WTC11 (cell line): ENCODE measurements at regions not wholly inside any gene's neighbourhood (a gene's known extent, or its start where the extent isn't known, plus 50 kb on each side); places are given as distances from the start of the nearest gene placed in this dataset.

Experiments used
- ATF1 ChIP-seq: sonication (generic); formaldehyde crosslinking; IDR thresholded peaks from 2 replicates; pipeline ENCODE4 v1.8.1; 2023; ENCODE audit warnings: mild to moderate bottlenecking, moderate library complexity, missing genetic modification reagents
- CTCF ChIP-seq: fragments of 200-600 bp; IDR thresholded peaks from 2 replicates; pipeline ENCODE4 v1.8.0; 2022; ENCODE audit warnings: antibody characterized with exemption
- ESRRA ChIP-seq: sonication (generic); formaldehyde crosslinking; IDR thresholded peaks from 2 replicates; pipeline ENCODE4 v1.8.1; 2022; ENCODE audit warnings: mild to moderate bottlenecking, missing genetic modification reagents, borderline replicate concordance
- GABPB1 ChIP-seq: sonication (generic); formaldehyde crosslinking; IDR thresholded peaks from 2 replicates; pipeline ENCODE4 v1.8.1; 2023; ENCODE audit warnings: mild to moderate bottlenecking, missing genetic modification reagents
- KAT7 ChIP-seq: sonication (generic); formaldehyde crosslinking; IDR thresholded peaks from 2 replicates; pipeline ENCODE4 v1.8.1; 2023; ENCODE audit warnings: missing genetic modification reagents, mild to moderate bottlenecking, borderline replicate concordance
- MAX ChIP-seq: sonication (generic); formaldehyde crosslinking; IDR thresholded peaks from 2 replicates; pipeline ENCODE4 v1.8.0; 2022; ENCODE audit warnings: mild to moderate bottlenecking, missing genetic modification reagents
- NFYB ChIP-seq: sonication (generic); formaldehyde crosslinking; conservative IDR thresholded peaks from 2 replicates; pipeline ENCODE4 v1.8.0; 2022; ENCODE audit warnings: low read depth, missing genetic modification reagents
- NR2C2 ChIP-seq: sonication (generic); formaldehyde crosslinking; IDR thresholded peaks from 2 replicates; pipeline ENCODE4 v1.8.0; 2022; ENCODE audit warnings: mild to moderate bottlenecking, missing genetic modification reagents
- TP53 ChIP-seq: sonication (generic); formaldehyde crosslinking; IDR thresholded peaks from 2 replicates; pipeline ENCODE4 v1.8.1; 2023; ENCODE audit warnings: mild to moderate bottlenecking, missing genetic modification reagents
- ZNF121 ChIP-seq: sonication (generic); formaldehyde crosslinking; IDR thresholded peaks from 2 replicates; pipeline ENCODE4 v1.8.0; 2023; ENCODE audit warnings: missing genetic modification reagents
- ZNF232 ChIP-seq: sonication (generic); formaldehyde crosslinking; IDR thresholded peaks from 2 replicates; pipeline ENCODE4 v1.8.0; 2022; ENCODE audit warnings: mild to moderate bottlenecking, missing genetic modification reagents

- no peak for TF ChIP-seq CTCF
- TF ChIP-seq ATF1 (CRISPR knock-in tag), result no peak
- TF ChIP-seq GABPB1 (CRISPR knock-in tag), result no peak
- TF ChIP-seq NR2C2 (CRISPR knock-in tag), result no peak
- TF ChIP-seq NFYB (CRISPR knock-in tag), result no peak
- TF ChIP-seq TP53 (CRISPR knock-in tag), result no peak
- no peak for TF ChIP-seq ZNF232
- TF ChIP-seq KAT7 (CRISPR knock-in tag), result no peak
- TF ChIP-seq ESRRA (CRISPR knock-in tag), result no peak
- no peak for TF ChIP-seq ZNF121
- no peak for TF ChIP-seq MAX (CRISPR knock-in tag)
Observed at GRCh38 chr10:3647074-3647473, 137.9 kb downstream of the KLF6 start.
